ENCODE measurements at regions not wholly inside any gene's neighbourhood (a gene's known extent, or its start where the extent isn't known, plus 50 kb on each side); places are given as distances from the start of the nearest gene placed in this dataset.

GRCh38 chr10:107379601-107380000 lies 215.1 kb upstream of the SORCS1 start:
- Mint-ChIP-seq H3K36me3 (no peaks in the 10 kb centered on the region), H3K4me3 (no peak overlapping the region), H3K27me3 (no peaks in the 10 kb centered on the region), H3K27ac (no peak overlapping the region), H3K4me1 (no peaks in the 10 kb centered on the region), H3K9me3 (peaks cover 12% of the 10 kb centered on the region)
- DNase-seq: no peak
- CTCF ChIA-PET: no interaction called here

- H3K9me3 Mint-ChIP-seq: peaks cover 8% of the 10 kb centered on the region
- CTCF ChIA-PET: no interaction called here
These were observed 207.3 kb upstream of the SORCS1 start for GRCh38 chr10:107371801-107372200.

GRCh38 chr10:107364872-107365271 lies 200.4 kb upstream of the SORCS1 start:
- DNase-seq: no peak
- no peaks in the 10 kb centered on the region for H3K4me1 Mint-ChIP-seq
- H3K27ac Mint-ChIP-seq: no peak overlapping the region
- no peaks in the 10 kb centered on the region for H3K27me3 Mint-ChIP-seq
- CTCF ChIA-PET: no interaction called here
- H3K9me3 Mint-ChIP-seq: peaks cover 8% of the 10 kb centered on the region
- H3K36me3 Mint-ChIP-seq: no peaks in the 10 kb centered on the region
- no peak overlapping the region for H3K4me3 Mint-ChIP-seq

More at GRCh38 chr10:107371801-107372200, 207.3 kb upstream of the SORCS1 start:
- Mint-ChIP-seq H3K36me3 (no peaks in the 10 kb centered on the region), H3K4me1 (no peaks in the 10 kb centered on the region), H3K27ac (no peak overlapping the region), H3K27me3 (no peaks in the 10 kb centered on the region), H3K4me3 (no peak overlapping the region)
- no peak for DNase-seq

GRCh38 chr10:107362306-107362705 lies 197.8 kb upstream of the SORCS1 start:
- Mint-ChIP-seq H3K4me3 (no peak overlapping the region), H3K27ac (no peak overlapping the region), H3K9me3 (peaks cover 15% of the 10 kb centered on the region), H3K27me3 (no peaks in the 10 kb centered on the region), H3K36me3 (no peaks in the 10 kb centered on the region), H3K4me1 (no peaks in the 10 kb centered on the region)
- no peak for DNase-seq
- CTCF ChIA-PET: no interaction called here

GRCh38 chr10:107357033-107357432 lies 192.5 kb upstream of the SORCS1 start:
- Mint-ChIP-seq H3K36me3 (no peaks in the 10 kb centered on the region), H3K9me3 (peaks cover 18% of the 10 kb centered on the region), H3K4me1 (no peaks in the 10 kb centered on the region), H3K4me3 (no peak overlapping the region), H3K27ac (no peak overlapping the region), H3K27me3 (no peaks in the 10 kb centered on the region)
- CTCF ChIA-PET: no interaction called here
- DNase-seq: no peak

GRCh38 chr10:107356396-107356795 lies 191.9 kb upstream of the SORCS1 start:
- H3K36me3 Mint-ChIP-seq: no peaks in the 10 kb centered on the region
- H3K9me3 Mint-ChIP-seq: peaks cover 14% of the 10 kb centered on the region
- H3K4me1 Mint-ChIP-seq: no peaks in the 10 kb centered on the region
- DNase-seq: no peak
- H3K4me3 Mint-ChIP-seq: no peak overlapping the region
- no peak overlapping the region for H3K27ac Mint-ChIP-seq
- H3K27me3 Mint-ChIP-seq: no peaks in the 10 kb centered on the region
- CTCF ChIA-PET: interaction anchor here (0.6 kb wide), 1 partner anchor 731 kb away, joined by 3 read pairs; no protein-coding TSS in a partner anchor

GRCh38 chr10:107342711-107343110 lies 178.2 kb upstream of the SORCS1 start:
- Mint-ChIP-seq H3K27ac (no peak overlapping the region), H3K4me3 (no peak overlapping the region), H3K36me3 (no peaks in the 10 kb centered on the region), H3K9me3 (peaks cover 16% of the 10 kb centered on the region), H3K4me1 (no peaks in the 10 kb centered on the region), H3K27me3 (no peaks in the 10 kb centered on the region)
- CTCF ChIA-PET: no interaction called here
- DNase-seq: no peak

GRCh38 chr10:107341281-107341680 lies 176.8 kb upstream of the SORCS1 start:
- DNase-seq: no peak
- Mint-ChIP-seq H3K27ac (no peak overlapping the region), H3K27me3 (no peaks in the 10 kb centered on the region), H3K9me3 (peaks cover 16% of the 10 kb centered on the region), H3K4me1 (no peaks in the 10 kb centered on the region), H3K36me3 (no peaks in the 10 kb centered on the region), H3K4me3 (no peak overlapping the region)
- CTCF ChIA-PET: no interaction called here

- H3K9me3 Mint-ChIP-seq: peaks cover 14% of the 10 kb centered on the region
- no peaks in the 10 kb centered on the region for H3K4me1 Mint-ChIP-seq
These were observed 175.8 kb upstream of the SORCS1 start for GRCh38 chr10:107340326-107340725.

GRCh38 chr10:107336061-107336460 lies 171.6 kb upstream of the SORCS1 start:
- Mint-ChIP-seq H3K27ac (no peak overlapping the region), H3K4me3 (no peak overlapping the region), H3K27me3 (no peaks in the 10 kb centered on the region), H3K36me3 (no peaks in the 10 kb centered on the region), H3K9me3 (peaks cover 17% of the 10 kb centered on the region), H3K4me1 (no peaks in the 10 kb centered on the region)
- CTCF ChIA-PET: no interaction called here
- no peak for DNase-seq

More at GRCh38 chr10:107340326-107340725, 175.8 kb upstream of the SORCS1 start:
- CTCF ChIA-PET: interaction anchor here (0.7 kb wide), 1 partner anchor 700 kb away, joined by 3 read pairs; no protein-coding TSS in a partner anchor
- no peak overlapping the region for H3K4me3 Mint-ChIP-seq
- DNase-seq: no peak
- no peaks in the 10 kb centered on the region for H3K36me3 Mint-ChIP-seq
- H3K27ac Mint-ChIP-seq: no peak overlapping the region
- no peaks in the 10 kb centered on the region for H3K27me3 Mint-ChIP-seq

GRCh38 chr10:107317592-107317991 lies 153.1 kb upstream of the SORCS1 start:
- H3K9me3 Mint-ChIP-seq: peaks cover 5% of the 10 kb centered on the region
- DNase-seq: no peak
- CTCF ChIA-PET: no interaction called here
- H3K4me3 Mint-ChIP-seq: no peak overlapping the region
- H3K4me1 Mint-ChIP-seq: no peaks in the 10 kb centered on the region
- H3K36me3 Mint-ChIP-seq: no peaks in the 10 kb centered on the region
- H3K27me3 Mint-ChIP-seq: no peaks in the 10 kb centered on the region
- H3K27ac Mint-ChIP-seq: no peak overlapping the region

- H3K36me3 Mint-ChIP-seq: no peaks in the 10 kb centered on the region
- peaks cover 24% of the 10 kb centered on the region for H3K9me3 Mint-ChIP-seq
- CTCF ChIA-PET: no interaction called here
- H3K27ac Mint-ChIP-seq: no peak overlapping the region
- H3K27me3 Mint-ChIP-seq: no peaks in the 10 kb centered on the region
- no peak for DNase-seq
- H3K4me3 Mint-ChIP-seq: no peak overlapping the region
- H3K4me1 Mint-ChIP-seq: no peaks in the 10 kb centered on the region
These were observed 138.7 kb upstream of the SORCS1 start for GRCh38 chr10:107303203-107303602.

GRCh38 chr10:107299606-107300005 lies 135.1 kb upstream of the SORCS1 start:
- no peaks in the 10 kb centered on the region for H3K27me3 Mint-ChIP-seq
- CTCF ChIA-PET: no interaction called here

GRCh38 chr10:107284187-107284586 lies 119.7 kb upstream of the SORCS1 start:
- Mint-ChIP-seq H3K27ac (no peak overlapping the region), H3K36me3 (no peaks in the 10 kb centered on the region), H3K4me1 (no peaks in the 10 kb centered on the region), H3K27me3 (no peaks in the 10 kb centered on the region), H3K9me3 (peaks cover 20% of the 10 kb centered on the region), H3K4me3 (no peak overlapping the region)
- CTCF ChIA-PET: no interaction called here
- no peak for DNase-seq

More at GRCh38 chr10:107299606-107300005, 135.1 kb upstream of the SORCS1 start:
- no peaks in the 10 kb centered on the region for H3K36me3 Mint-ChIP-seq
- H3K9me3 Mint-ChIP-seq: peaks cover 27% of the 10 kb centered on the region
- no peak overlapping the region for H3K4me3 Mint-ChIP-seq
- H3K4me1 Mint-ChIP-seq: no peaks in the 10 kb centered on the region
- no peak overlapping the region for H3K27ac Mint-ChIP-seq
- DNase-seq: no peak

GRCh38 chr10:107280293-107280692 lies 115.8 kb upstream of the SORCS1 start:
- H3K27ac Mint-ChIP-seq: no peak overlapping the region
- no peak for DNase-seq
- no peaks in the 10 kb centered on the region for H3K36me3 Mint-ChIP-seq
- H3K27me3 Mint-ChIP-seq: no peaks in the 10 kb centered on the region
- H3K4me3 Mint-ChIP-seq: no peak overlapping the region
- CTCF ChIA-PET: no interaction called here
- H3K4me1 Mint-ChIP-seq: no peaks in the 10 kb centered on the region
- H3K9me3 Mint-ChIP-seq: peaks cover 23% of the 10 kb centered on the region

- H3K27ac Mint-ChIP-seq: no peak overlapping the region
- H3K4me3 Mint-ChIP-seq: no peak overlapping the region
- CTCF ChIA-PET: no interaction called here
- no peak for DNase-seq
- no peaks in the 10 kb centered on the region for H3K4me1 Mint-ChIP-seq
- H3K36me3 Mint-ChIP-seq: no peaks in the 10 kb centered on the region
- H3K9me3 Mint-ChIP-seq: peaks cover 21% of the 10 kb centered on the region
- no peaks in the 10 kb centered on the region for H3K27me3 Mint-ChIP-seq
These were observed 113.1 kb upstream of the SORCS1 start for GRCh38 chr10:107277591-107277990.
